ENCODE measurements at regions not wholly inside any gene's neighbourhood (a gene's known extent, or its start where the extent isn't known, plus 50 kb on each side); places are given as distances from the start of the nearest gene placed in this dataset.
"Not testable (repeated sequence)": the region's sequence is repeated elsewhere in the genome, so short reads cannot be mapped to it uniquely, and the experiment has no call there.

DNA sequence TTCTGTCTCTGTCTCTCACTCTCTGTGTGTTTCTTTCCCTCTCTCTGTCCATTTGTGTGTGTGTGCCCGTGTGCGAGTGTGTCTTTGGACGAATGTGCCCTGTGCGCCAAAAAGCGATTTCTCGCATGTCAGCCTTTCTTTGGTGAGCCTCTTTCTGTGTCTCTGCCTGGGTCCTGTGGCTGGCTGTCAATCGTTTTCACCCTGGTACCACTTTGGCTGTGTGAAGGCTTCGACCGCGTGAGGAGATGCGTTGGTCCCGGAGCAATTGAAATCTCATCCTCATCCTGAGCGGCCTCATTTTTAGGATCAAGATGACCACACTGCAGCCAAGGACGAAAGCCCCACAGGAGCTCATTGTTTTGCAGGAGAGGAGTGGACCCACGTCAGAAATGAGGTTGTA lies 288.9 kb upstream of the ZNF337 start:
- no peak for DNase-seq

DNA sequence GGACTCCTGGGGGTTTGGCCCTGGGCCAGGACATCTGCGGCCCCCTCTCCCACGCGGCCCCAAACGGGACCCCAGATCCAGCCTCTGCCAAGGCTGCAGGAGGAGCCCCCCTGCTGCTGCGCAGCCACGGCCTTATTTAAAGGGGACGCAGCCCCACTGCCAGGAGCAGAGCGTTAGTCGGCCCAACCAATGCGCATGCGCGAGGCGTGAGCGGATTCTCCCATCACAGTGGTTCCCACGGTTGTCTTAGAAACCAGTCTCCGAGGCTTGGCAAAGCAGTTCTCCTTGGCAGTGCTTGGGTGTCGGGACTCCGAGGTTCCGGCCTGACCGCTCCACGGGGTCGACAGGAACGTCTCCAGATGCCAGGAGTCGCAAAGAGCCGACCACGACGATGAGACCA lies 288.3 kb upstream of the ZNF337 start:
- DNase-seq = no peak

DNA sequence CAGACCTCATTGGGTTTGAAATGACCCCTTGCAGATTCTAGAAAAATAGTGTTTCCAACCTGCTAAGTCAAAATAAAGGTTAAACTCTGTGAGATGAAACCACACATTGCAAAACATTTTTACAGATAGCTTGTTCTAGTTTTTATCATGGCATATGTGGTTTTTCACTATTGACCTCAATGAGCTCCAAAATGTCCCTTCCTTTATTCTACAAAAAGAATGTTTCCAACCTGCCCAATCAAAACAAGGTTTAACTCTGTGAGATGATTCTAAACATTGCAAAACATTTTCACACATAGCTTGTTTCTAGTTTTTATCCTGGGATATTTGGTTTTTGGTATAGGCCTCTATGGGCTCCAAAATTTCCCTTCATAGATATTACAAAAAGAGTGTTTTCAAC lies 286.0 kb upstream of the ZNF337 start:
- not testable (repeated sequence) for DNase-seq

DNA sequence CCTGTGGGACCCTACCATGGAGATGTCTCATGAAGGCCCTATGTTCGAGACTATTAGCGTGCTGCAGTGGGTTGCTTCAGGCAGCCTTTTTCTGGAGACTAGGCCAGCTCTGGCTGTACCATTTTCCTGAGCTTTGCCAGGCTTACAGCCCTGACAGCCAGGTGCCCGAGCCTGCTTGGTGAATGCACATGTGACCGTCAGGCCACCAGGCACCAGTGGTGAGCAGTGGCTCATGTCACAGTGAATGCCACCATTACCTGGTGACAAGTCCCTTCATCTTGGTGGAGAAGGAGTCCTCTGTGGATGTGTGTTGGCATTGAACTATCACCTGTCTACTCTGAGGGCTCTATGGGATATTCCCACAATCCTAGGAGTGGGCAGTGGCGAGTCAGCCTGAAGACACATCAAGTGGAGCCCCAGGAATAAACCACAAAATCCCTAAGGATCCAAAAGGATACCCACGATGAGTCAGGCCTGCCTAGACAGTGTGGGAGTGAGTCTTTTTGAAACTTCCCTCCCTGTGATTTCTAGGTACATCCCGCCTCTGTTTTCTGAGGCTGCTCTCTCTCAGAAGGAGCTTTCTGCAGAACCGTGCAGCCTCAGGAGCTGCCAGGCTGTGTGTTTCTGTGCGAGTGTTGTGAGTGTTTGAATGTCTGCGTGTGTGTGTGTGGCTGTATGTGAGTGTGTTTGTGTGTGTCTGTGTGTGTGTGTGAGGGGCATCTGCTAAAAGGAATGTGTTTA lies 282.0 kb upstream of the ZNF337 start:
- not testable (repeated sequence) for DNase-seq

DNA sequence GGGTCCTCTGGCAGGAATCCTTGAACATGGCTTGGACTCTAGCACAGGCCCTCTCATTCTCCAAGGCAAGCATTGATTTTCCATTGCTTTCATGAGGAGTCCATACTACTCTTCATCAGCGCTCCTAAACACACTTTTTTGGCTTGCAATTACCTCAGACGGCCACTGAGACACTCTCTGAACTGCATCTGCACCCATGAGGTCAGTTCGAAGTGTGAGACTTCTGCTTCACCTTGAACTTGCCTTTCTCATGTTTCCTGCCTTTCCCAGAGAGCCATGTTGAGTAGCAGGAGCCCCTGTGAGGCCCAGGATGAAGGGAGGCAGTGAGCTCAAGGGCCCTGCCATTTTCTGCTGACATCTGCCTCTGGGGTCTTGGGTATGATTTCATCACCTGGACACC lies 279.2 kb upstream of the ZNF337 start:
- DNase-seq = not testable (repeated sequence)

GRCh38 chr20:25965203-25965602 lies 268.6 kb upstream of the ZNF337 start:
- not testable (repeated sequence) for DNase-seq

DNA sequence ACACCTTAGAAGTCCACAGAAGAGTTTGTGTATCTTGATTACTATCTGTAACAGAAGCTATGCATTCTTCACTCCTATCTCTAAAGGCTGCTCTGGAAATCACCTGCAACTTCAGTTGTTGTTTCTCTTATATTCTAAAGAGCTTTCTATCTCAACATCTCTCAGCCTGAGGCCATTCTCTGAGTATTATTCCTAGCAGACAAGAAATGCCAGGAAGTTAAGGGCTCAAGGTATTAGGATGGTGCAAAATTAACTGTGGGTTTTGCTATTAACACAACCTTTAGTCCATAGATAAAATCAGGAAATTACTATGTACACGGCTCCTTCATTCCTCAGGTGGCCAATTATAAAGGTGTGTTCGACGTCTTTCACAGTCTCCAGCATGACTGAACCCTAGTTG lies 257.2 kb upstream of the ZNF337 start:
- DNase-seq = not testable (repeated sequence)

GRCh38 chr20:25935230-25935629 lies 238.6 kb upstream of the ZNF337 start:
- not testable (repeated sequence) for DNase-seq

DNA sequence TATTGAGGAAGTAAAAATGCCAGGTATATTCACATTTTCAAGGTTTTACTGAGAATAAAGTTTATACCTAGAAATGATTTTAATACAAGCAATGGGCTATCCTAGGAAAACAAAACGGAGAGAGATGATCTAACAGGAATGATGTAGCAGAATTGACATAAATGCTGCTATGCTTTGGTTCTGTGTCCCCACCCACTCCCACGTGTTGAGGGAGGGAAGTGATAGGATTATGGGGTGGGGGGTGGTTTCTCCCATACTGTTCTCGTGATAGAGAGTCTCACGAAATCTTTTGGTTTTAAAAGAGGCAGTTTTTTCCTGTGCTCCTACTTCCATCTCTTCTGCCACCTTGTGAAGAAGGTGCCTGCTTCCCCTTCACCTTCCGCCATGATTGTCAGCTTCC lies 236.2 kb upstream of the ZNF337 start:
- not testable (repeated sequence) for DNase-seq

GRCh38 chr20:25932170-25932569 lies 235.5 kb upstream of the ZNF337 start:
- DNase-seq = not testable (repeated sequence)

- DNase-seq = not testable (repeated sequence)
These were observed 205.7 kb upstream of the ZNF337 start for GRCh38 chr20:25902321-25902720.

GRCh38 chr20:25898663-25899062 lies 202.0 kb upstream of the ZNF337 start:
- DNase-seq = not testable (repeated sequence)

DNA sequence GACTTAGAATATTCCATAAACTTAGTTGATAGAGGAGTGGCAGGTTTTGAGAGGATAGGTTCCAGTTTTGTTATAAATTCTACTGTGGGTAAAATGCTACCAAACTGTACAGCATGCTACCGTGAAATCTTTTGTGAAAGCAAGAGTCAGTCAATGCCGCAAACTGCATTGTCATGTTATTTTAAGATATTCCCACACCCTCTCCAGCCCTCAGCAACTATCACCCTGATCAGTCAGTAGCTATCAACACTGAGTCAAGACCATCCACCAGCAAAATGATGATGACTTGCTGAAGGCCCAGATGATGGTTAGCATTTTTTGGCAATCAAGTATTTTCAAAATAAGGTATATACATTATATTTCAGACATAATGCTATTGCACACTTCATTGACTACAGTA lies 182.4 kb upstream of the ZNF337 start:
- DNase-seq = not testable (repeated sequence)

DNA sequence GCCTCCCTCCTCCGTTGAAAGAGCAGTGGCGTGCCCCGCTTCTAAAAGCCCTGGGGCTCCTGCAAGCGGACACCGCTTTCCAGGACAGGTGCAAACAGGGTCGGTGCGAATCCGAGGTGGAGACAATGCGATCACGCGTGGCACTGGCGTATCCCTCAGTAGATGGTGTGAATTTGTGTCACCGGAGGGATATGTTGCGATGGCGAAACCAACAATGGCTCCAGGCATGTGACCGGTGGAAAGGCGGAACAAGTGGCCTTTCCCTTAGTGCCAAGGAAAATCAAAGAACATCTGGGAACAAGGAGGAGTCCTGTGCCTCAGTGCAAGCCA lies 172.0 kb upstream of the ZNF337 start:
- not testable (repeated sequence) for DNase-seq

- DNase-seq = no peak
These were observed 171.4 kb upstream of the ZNF337 start for GRCh38 chr20:25867776-25868649.

DNA sequence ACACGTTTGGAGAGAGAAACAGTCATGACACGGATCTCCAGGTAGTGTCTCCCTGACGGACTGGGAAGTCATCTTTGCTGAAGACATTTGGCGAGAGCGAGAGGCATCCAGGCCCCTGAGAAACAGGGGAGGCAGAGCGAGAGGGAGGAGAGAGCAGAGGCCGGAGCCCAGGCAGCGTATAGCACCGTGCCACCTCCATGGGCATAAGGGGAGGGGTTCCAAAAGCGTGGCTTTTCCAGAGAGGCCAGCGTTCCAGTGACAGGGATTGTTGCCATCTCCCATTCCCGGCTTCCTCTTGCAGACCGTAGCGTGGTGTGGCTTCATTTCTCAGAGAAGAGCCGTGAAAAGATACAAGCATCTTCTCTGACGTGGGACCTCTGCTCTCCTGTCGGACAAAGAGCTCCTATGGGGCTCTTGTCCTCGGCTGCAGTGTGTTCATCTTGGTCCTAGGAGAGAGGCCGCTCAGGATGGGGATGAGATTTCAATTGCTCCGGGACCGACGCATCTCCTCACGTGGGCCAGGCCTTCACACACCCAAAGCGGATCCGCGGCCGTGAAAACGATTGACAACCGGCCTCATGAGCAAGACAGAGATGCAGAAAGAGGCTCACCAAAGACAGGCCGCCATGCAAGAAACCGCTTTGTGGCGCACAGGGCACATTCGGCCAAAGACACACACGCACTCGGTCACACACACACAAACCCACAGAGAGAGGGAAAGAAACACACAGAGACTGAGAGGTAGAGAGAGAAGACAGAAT lies 170.5 kb upstream of the ZNF337 start:
- not testable (repeated sequence) for DNase-seq

DNA sequence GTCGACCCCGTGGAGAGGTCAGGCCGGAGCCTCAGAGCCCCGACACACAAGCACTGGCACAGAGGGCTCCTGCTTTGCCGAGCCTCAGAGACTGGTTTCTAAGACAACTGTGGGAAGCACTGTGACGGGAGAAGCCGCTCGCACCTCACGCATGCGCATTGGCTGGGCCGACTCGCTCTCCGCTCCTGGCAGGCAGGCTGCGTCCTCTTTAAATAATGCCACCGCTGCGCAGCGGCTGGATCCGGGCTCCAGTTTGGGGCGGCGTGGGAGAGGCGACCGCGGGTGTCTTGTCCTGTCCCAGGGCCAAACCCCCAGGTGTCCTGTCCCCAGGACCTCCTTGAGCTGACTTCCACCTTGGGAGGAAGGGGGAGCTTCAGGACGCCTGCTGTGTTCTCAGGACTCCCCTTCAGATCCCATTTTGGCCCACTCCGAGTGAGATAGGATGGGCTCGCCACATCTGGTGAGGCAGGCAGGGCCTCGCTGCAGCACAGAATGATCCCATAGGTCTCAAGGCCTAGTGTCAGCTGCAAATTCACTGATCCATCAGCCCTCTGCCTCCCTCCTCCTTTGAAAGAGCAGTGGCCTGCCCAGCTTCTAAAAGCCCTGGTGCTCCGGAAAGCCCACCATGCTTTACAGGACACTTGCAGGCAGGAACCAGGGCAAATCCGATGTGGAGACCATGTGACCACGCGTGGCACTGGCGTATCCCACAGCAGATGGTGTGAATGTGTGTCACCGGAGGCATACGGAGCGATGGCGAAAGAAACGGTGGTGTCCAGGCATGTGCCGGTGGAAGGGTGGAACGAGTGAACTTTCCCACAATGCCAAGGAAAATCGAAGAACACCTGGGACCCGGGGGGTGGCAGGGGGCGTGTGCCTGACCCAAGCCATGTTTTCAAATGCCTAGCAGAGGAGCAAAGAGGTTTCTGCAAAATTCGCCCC lies 169.3 kb upstream of the ZNF337 start:
- peak; percentile 26 for DNase-seq

DNA sequence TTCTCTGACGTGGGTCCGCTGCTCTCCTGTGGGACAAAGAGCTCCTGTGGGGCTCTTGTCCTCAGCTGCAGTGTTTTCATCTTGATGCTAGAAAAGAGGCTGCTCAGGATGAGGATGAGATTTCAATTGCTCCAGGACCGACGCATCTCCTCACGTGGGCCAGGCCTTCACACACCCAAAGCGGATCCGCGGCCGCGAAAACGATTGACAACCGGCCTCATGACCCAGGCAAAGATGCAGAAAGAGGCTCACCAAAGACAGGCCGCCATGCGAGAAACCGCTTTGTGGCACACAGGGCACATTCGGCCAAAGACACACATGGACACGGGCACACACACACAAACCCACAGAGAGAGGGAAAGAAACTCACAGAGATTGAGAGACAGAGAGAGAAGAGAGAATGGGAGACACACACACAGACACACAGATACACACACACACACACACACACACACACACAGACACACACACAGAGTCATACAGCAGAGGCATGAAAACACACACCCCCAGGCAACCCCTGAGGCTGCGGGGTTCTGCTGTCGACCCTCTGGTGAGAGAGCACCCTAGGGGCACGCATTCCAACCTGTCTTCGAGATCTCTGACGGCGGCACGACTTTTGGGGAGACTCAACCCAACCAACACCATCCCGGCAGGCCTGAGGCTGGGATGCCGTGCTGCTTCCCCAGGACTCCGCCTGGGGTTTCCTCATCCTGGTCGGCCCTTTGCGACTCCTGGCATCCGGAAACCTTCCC lies 168.5 kb upstream of the ZNF337 start:
- not testable (repeated sequence) for DNase-seq

DNA sequence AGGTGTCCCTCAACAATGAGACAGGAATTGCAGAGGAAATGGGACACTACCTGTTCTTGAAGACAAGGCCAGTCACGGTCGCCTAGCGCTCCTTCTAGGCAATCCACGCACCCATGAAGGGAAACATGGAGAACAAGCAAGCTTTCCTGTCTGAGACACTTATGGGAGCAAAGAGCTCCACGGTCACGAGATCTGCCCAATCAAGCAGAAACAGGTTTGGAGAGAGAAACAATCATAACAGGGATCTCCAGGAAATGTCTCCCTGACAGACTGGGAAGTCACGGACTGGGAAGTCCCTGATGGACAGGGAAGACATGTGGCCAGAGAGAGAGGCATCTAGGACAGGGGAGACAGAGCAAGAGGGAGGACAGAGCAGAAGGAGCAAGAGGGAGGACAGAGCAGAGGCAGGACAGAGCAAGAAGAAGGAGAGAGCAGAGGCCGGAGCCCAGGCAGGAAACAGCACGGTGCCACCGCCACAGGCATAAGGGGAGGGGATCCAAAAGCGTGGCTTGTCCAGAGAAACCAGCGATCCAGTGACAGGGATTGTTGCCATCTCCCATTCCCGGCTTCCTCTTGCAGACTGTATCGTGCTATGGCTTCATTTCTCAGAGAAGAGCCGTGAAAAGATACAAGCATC lies 167.8 kb upstream of the ZNF337 start:
- no peak for DNase-seq

- no peak for DNase-seq
These were observed 167.1 kb upstream of the ZNF337 start for GRCh38 chr20:25863536-25864325.

Measured in NCI-H1417 treated with DMSO at 0.1 percent for 48 hours (cell line).